Caco-2 (cell line): ENCODE measurements at regions not wholly inside any gene's neighbourhood (a gene's known extent, or its start where the extent isn't known, plus 50 kb on each side); places are given as distances from the start of the nearest gene placed in this dataset.

Experiments used
- BruUV-seq: library from RNA; stranded (reverse); fragments of 400-500 nt; replicated peaks from 2 replicates; lab custom pipeline; 2021; lab: Mats Ljungman, UMichigan
- CTCF ChIA-PET: fragments of 300-600 bp; sonication (Branson Sonifier 250); formaldehyde crosslinking; loops from one replicate; lab custom pipeline; 2022; ENCODE audit warnings: antibody characterized with exemption; lab: Charles Lee
- POLR2A ChIA-PET: fragments of 300-600 bp; sonication (Branson Sonifier 250); formaldehyde crosslinking; loops from one replicate; lab custom pipeline; 2022; ENCODE audit warnings: antibody characterized with exemption; lab: Charles Lee
- DNase-seq, 2 experiments: peaks; one replicate each; pipeline versions ENCODE4 v3.0.0 to v3.0.0-alpha.2; 2020 to 2022
- H3K27me3 ChIP-seq: replicated peaks from 2 replicates; pipeline ENCODE4 v1.6.0; 2011; ENCODE audit warnings: low read length; ENCODE audit not compliant: control insufficient read depth, insufficient read depth
- H3K36me3 ChIP-seq: 2 replicates; pipeline ENCODE4 v1.5.1; 2011; ENCODE audit warnings: low read length; ENCODE audit not compliant: control insufficient read depth, insufficient read depth
- H3K4me1 ChIP-seq: fragments of 250-450 bp; sonication (Bioruptor Pico); 2 replicates; pipeline ENCODE4 v1.5.1; 2020; ENCODE audit warnings: mild to moderate bottlenecking
- H3K4me3 ChIP-seq: 2 replicates; pipeline ENCODE4 v1.5.1; 2011; ENCODE audit warnings: low read depth, mild to moderate bottlenecking, control low read depth, low read length
- H3K9me3 ChIP-seq: fragments of 250-450 bp; sonication (Bioruptor Pico); 2 replicates; pipeline ENCODE4 v1.5.1; 2020; ENCODE audit warnings: mild to moderate bottlenecking, moderate library complexity
- H3K27ac Mint-ChIP-seq: one replicate; pipeline ENCODE4 v1.8.0; 2022; ENCODE audit warnings: mixed read lengths; ENCODE audit not compliant: unreplicated experiment
- H3K27me3 Mint-ChIP-seq: one replicate; pipeline ENCODE4 v1.8.0; 2022; ENCODE audit warnings: mixed read lengths; ENCODE audit not compliant: insufficient read depth, unreplicated experiment
- H3K36me3 Mint-ChIP-seq: one replicate; pipeline ENCODE4 v1.8.0; 2022; ENCODE audit warnings: mild to moderate bottlenecking, mixed read lengths; ENCODE audit not compliant: insufficient read depth, unreplicated experiment
- H3K4me1 Mint-ChIP-seq: one replicate; pipeline ENCODE4 v1.8.0; 2022; ENCODE audit warnings: low read depth, mixed read lengths; ENCODE audit not compliant: unreplicated experiment
- H3K4me3 Mint-ChIP-seq: one replicate; pipeline ENCODE4 v1.8.0; 2022; ENCODE audit warnings: mild to moderate bottlenecking, moderate library complexity, mixed read lengths; ENCODE audit not compliant: unreplicated experiment
- H3K9me3 Mint-ChIP-seq: one replicate; pipeline ENCODE4 v1.8.0; 2022; ENCODE audit warnings: mixed read lengths; ENCODE audit not compliant: unreplicated experiment
- CTCF ChIP-seq, 2 experiments: fragments of 200-600 bp in 1 of 2; IDR thresholded peaks; 1 replicate in 1 of 2; 2 replicates in 1 of 2; pipeline versions ENCODE4 v1.5.1 to v1.8.0; 2011 to 2022; ENCODE audit warnings: antibody characterized with exemption in 1 of 2, control low read depth in 1 of 2, inconsistent platforms in 1 of 2, low read depth in 1 of 2, low read length in 1 of 2, mild to moderate bottlenecking in 1 of 2, moderate library complexity in 1 of 2; ENCODE audit not compliant: insufficient read depth in 1 of 2, severe bottlenecking in 1 of 2, unreplicated experiment in 1 of 2
- intact Hi-C: fragments of 100-400 bp; cut with micrococcal nuclease; formaldehyde crosslinking; loops from one replicate; pipeline ENCODE4 v1.10.0; 2022; ENCODE audit not compliant: unreplicated experiment

GRCh38 chr1:219697682-219698081 is 84.8 kb upstream of the ZC3H11B start:
- no peaks in the 10 kb centered on the region for H3K4me1 ChIP-seq
- ChIA-PET CTCF (no interaction called here), POLR2A (no interaction called here)
- Mint-ChIP-seq H3K4me3 (no peak overlapping the region), H3K36me3 (no peaks in the 10 kb centered on the region), H3K27me3 (peaks cover 21% of the 10 kb centered on the region), H3K9me3 (no peaks in the 10 kb centered on the region), H3K4me1 (no peaks in the 10 kb centered on the region), H3K27ac (no peak overlapping the region)
- TF ChIP-seq CTCF (IDR thresholded peaks at IDR 0.05; ENCODE audit: insufficient read depth in 1 of 2, low read depth in 1 of 2, low read length in 1 of 2, severe bottlenecking in 1 of 2, unreplicated experiment in 1 of 2): no peak
- intact Hi-C loops: no loop called here
- H3K4me3 ChIP-seq: no peak overlapping the region
- no peaks in the 10 kb centered on the region; the same call in 1 of the 2 replicates for H3K27me3 ChIP-seq
- no TSS peak for BruUV-seq
- DNase-seq: no peak
- no peaks in the 10 kb centered on the region for H3K36me3 ChIP-seq
- H3K9me3 ChIP-seq: no peaks in the 10 kb centered on the region

- ChIA-PET POLR2A (no interaction called here), CTCF (no interaction called here)
- H3K36me3 ChIP-seq: no peaks in the 10 kb centered on the region
- no peaks in the 10 kb centered on the region for H3K4me1 ChIP-seq
- H3K9me3 ChIP-seq: no peaks in the 10 kb centered on the region
- H3K27me3 ChIP-seq: no peaks in the 10 kb centered on the region
- no peak overlapping the region for H3K4me3 Mint-ChIP-seq
- DNase-seq: no peak
- no peaks in the 10 kb centered on the region for H3K36me3 Mint-ChIP-seq
- no peak for TF ChIP-seq CTCF (IDR thresholded peaks at IDR 0.05; ENCODE audit: insufficient read depth in 1 of 2, low read depth in 1 of 2, low read length in 1 of 2, severe bottlenecking in 1 of 2, unreplicated experiment in 1 of 2)
- H3K27ac Mint-ChIP-seq: no peak overlapping the region
- no peak overlapping the region for H3K4me3 ChIP-seq
- no peaks in the 10 kb centered on the region for H3K9me3 Mint-ChIP-seq
- no TSS peak for BruUV-seq
- no peaks in the 10 kb centered on the region for H3K4me1 Mint-ChIP-seq
- peaks cover 16% of the 10 kb centered on the region for H3K27me3 Mint-ChIP-seq
- intact Hi-C loops: no loop called here
Measured at GRCh38 chr1:219692981-219693380, 80.1 kb upstream of the ZC3H11B start.

DNA sequence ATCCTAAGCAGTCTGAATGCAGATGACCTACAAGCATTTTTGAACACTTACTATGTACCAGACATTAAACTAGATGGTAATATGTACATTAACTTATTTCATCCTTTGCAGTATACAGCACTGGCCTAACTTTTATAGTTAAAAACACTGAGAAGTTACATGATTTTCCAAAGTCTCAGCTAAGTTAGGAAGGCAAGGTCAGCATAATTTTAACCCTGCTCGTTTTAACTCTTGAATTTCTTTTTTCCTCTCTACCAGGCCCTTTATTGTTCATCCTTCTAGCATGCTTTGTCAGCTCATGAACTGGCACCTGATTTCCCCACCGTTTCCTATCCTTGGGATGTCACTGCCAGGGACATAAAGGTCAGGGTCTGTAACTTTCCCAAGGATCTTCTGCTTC is 76.9 kb upstream of the ZC3H11B start:
- TF ChIP-seq CTCF (IDR thresholded peaks at IDR 0.05; ENCODE audit: insufficient read depth in 1 of 2, low read depth in 1 of 2, low read length in 1 of 2, severe bottlenecking in 1 of 2, unreplicated experiment in 1 of 2): no peak
- Mint-ChIP-seq H3K27me3 (peaks cover 14% of the 10 kb centered on the region), H3K27ac (no peak overlapping the region)

More for the DNA sequence above, 76.9 kb upstream of the ZC3H11B start:
- Histone ChIP-seq H3K4me3 (no peak overlapping the region), H3K4me1 (no peaks in the 10 kb centered on the region), H3K36me3 (no peaks in the 10 kb centered on the region), H3K27me3 (no peaks in the 10 kb centered on the region), H3K9me3 (no peaks in the 10 kb centered on the region)
- ChIA-PET CTCF (no interaction called here), POLR2A (no interaction called here)
- H3K36me3 Mint-ChIP-seq: no peaks in the 10 kb centered on the region
- no peak overlapping the region for H3K4me3 Mint-ChIP-seq
- intact Hi-C loops: no loop called here
- BruUV-seq: no TSS peak
- no peaks in the 10 kb centered on the region for H3K4me1 Mint-ChIP-seq
- no peak for DNase-seq
- no peaks in the 10 kb centered on the region for H3K9me3 Mint-ChIP-seq
